ENCODE measurements at regions not wholly inside any gene's neighbourhood (a gene's known extent, or its start where the extent isn't known, plus 50 kb on each side); places are given as distances from the start of the nearest gene placed in this dataset.

DNA sequence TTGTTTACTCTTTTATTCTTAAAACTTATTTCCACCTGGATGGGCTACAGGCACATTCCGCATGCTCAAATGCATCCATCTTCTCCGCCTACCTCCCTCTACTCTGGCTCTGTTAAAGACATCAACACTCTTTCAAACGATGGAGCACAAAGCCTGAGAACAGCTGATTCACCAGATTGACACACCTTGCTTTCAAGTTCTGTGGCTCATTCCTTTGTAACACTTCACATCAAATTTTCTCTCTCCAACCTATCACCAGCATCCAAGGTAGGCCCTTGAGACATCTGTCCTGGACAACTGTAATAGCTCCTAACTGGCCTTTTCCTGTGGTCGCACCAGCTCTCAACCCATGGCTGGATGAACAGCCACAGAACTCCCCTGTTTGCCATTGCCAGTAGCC lies 274.5 kb downstream of the BCL11A start:
- no peak for ATAC-seq
- TF ChIP-seq TOX (CRISPR knock-in tag; IDR thresholded peaks at IDR 0.05; ENCODE audit: borderline replicate concordance), result no peak
- no peak for TF ChIP-seq GLIS3 (CRISPR knock-in tag; IDR thresholded peaks at IDR 0.05)
- TF ChIP-seq, protein P1, sequence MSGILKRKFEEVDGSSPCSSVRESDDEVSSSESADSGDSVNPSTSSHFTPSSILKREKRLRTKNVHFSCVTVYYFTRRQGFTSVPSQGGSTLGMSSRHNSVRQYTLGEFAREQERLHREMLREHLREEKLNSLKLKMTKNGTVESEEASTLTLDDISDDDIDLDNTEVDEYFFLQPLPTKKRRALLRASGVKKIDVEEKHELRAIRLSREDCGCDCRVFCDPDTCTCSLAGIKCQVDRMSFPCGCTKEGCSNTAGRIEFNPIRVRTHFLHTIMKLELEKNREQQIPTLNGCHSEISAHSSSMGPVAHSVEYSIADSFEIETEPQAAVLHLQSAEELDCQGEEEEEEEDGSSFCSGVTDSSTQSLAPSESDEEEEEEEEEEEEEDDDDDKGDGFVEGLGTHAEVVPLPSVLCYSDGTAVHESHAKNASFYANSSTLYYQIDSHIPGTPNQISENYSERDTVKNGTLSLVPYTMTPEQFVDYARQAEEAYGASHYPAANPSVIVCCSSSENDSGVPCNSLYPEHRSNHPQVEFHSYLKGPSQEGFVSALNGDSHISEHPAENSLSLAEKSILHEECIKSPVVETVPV (CRISPR knock-in tag; IDR thresholded peaks at IDR 0.05), result no peak
- TF ChIP-seq, protein P2, sequence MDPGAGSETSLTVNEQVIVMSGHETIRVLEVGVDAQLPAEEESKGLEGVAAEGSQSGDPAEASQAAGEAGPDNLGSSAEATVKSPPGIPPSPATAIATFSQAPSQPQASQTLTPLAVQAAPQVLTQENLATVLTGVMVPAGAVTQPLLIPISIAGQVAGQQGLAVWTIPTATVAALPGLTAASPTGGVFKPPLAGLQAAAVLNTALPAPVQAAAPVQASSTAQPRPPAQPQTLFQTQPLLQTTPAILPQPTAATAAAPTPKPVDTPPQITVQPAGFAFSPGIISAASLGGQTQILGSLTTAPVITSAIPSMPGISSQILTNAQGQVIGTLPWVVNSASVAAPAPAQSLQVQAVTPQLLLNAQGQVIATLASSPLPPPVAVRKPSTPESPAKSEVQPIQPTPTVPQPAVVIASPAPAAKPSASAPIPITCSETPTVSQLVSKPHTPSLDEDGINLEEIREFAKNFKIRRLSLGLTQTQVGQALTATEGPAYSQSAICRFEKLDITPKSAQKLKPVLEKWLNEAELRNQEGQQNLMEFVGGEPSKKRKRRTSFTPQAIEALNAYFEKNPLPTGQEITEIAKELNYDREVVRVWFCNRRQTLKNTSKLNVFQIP (CRISPR knock-in tag; IDR thresholded peaks at IDR 0.05; ENCODE audit: borderline replicate concordance, low read depth), result no peak
- TF ChIP-seq CSDC2 (CRISPR knock-in tag; IDR thresholded peaks at IDR 0.05), result no peak
- TF ChIP-seq PPARA (CRISPR knock-in tag; IDR thresholded peaks at IDR 0.05; ENCODE audit: borderline replicate concordance), result no peak
- no peak for TF ChIP-seq ZFP30 (CRISPR knock-in tag; IDR thresholded peaks at IDR 0.05)
- TF ChIP-seq ZNF565 (CRISPR knock-in tag; conservative IDR thresholded peaks at IDR 0.05; ENCODE audit: low read depth), result no peak
- TF ChIP-seq BACH2 (CRISPR knock-in tag; IDR thresholded peaks at IDR 0.05; ENCODE audit: borderline replicate concordance), result no peak
- TF ChIP-seq ESRRG (CRISPR knock-in tag; IDR thresholded peaks at IDR 0.05), result no peak
- no peak for TF ChIP-seq OSR1 (CRISPR knock-in tag; IDR thresholded peaks at IDR 0.05)

DNA sequence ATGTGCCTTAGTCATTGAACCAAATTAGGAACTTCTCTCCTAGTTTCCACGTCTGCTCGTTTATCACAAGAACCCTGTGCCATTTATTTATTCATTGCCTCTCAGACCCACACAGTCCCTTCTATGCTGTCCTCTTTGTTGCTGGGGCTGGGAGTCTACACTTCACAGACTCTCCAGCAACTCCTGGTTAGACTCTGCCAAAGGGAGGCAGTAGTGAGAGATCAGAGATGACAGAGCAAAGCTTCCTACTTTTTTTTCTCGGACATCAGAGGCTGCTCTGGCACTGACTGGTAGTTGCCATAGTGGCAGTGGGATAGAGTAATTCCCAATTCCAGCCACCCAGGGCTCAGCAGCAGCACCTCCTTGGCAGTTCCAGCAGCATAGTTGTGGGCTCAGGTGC lies 277.5 kb downstream of the BCL11A start:
- no peak for TF ChIP-seq OSR1 (CRISPR knock-in tag; IDR thresholded peaks at IDR 0.05)
- TF ChIP-seq, protein P3, sequence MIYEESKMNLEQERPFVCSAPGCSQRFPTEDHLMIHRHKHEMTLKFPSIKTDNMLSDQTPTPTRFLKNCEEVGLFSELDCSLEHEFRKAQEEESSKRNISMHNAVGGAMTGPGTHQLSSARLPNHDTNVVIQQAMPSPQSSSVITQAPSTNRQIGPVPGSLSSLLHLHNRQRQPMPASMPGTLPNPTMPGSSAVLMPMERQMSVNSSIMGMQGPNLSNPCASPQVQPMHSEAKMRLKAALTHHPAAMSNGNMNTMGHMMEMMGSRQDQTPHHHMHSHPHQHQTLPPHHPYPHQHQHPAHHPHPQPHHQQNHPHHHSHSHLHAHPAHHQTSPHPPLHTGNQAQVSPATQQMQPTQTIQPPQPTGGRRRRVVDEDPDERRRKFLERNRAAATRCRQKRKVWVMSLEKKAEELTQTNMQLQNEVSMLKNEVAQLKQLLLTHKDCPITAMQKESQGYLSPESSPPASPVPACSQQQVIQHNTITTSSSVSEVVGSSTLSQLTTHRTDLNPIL (CRISPR knock-in tag; IDR thresholded peaks at IDR 0.05; ENCODE audit: low read depth), result no peak
- TF ChIP-seq CSDC2 (CRISPR knock-in tag; IDR thresholded peaks at IDR 0.05), result no peak
- TF ChIP-seq RARB (CRISPR knock-in tag; IDR thresholded peaks at IDR 0.05), result no peak
- TF ChIP-seq PPARA (CRISPR knock-in tag; IDR thresholded peaks at IDR 0.05; ENCODE audit: borderline replicate concordance), result no peak
- no peak for TF ChIP-seq ZC3H10 (CRISPR knock-in tag; IDR thresholded peaks at IDR 0.05)
- TF ChIP-seq, protein P4, sequence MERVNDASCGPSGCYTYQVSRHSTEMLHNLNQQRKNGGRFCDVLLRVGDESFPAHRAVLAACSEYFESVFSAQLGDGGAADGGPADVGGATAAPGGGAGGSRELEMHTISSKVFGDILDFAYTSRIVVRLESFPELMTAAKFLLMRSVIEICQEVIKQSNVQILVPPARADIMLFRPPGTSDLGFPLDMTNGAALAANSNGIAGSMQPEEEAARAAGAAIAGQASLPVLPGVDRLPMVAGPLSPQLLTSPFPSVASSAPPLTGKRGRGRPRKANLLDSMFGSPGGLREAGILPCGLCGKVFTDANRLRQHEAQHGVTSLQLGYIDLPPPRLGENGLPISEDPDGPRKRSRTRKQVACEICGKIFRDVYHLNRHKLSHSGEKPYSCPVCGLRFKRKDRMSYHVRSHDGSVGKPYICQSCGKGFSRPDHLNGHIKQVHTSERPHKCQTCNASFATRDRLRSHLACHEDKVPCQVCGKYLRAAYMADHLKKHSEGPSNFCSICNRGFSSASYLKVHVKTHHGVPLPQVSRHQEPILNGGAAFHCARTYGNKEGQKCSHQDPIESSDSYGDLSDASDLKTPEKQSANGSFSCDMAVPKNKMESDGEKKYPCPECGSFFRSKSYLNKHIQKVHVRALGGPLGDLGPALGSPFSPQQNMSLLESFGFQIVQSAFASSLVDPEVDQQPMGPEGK (CRISPR knock-in tag; IDR thresholded peaks at IDR 0.05; ENCODE audit: borderline replicate concordance), result no peak
- TF ChIP-seq ZNF70 (CRISPR knock-in tag; IDR thresholded peaks at IDR 0.05), result no peak
- TF ChIP-seq, protein P5, sequence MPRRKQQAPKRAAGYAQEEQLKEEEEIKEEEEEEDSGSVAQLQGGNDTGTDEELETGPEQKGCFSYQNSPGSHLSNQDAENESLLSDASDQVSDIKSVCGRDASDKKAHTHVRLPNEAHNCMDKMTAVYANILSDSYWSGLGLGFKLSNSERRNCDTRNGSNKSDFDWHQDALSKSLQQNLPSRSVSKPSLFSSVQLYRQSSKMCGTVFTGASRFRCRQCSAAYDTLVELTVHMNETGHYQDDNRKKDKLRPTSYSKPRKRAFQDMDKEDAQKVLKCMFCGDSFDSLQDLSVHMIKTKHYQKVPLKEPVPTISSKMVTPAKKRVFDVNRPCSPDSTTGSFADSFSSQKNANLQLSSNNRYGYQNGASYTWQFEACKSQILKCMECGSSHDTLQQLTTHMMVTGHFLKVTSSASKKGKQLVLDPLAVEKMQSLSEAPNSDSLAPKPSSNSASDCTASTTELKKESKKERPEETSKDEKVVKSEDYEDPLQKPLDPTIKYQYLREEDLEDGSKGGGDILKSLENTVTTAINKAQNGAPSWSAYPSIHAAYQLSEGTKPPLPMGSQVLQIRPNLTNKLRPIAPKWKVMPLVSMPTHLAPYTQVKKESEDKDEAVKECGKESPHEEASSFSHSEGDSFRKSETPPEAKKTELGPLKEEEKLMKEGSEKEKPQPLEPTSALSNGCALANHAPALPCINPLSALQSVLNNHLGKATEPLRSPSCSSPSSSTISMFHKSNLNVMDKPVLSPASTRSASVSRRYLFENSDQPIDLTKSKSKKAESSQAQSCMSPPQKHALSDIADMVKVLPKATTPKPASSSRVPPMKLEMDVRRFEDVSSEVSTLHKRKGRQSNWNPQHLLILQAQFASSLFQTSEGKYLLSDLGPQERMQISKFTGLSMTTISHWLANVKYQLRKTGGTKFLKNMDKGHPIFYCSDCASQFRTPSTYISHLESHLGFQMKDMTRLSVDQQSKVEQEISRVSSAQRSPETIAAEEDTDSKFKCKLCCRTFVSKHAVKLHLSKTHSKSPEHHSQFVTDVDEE (CRISPR knock-in tag; IDR thresholded peaks at IDR 0.05), result no peak
- no peak for TF ChIP-seq ZFP3 (CRISPR knock-in tag; IDR thresholded peaks at IDR 0.05)
- no peak for TF ChIP-seq ZNF565 (CRISPR knock-in tag; conservative IDR thresholded peaks at IDR 0.05; ENCODE audit: low read depth)
- no peak for TF ChIP-seq ARNTL (CRISPR knock-in tag; IDR thresholded peaks at IDR 0.05; ENCODE audit: borderline replicate concordance, low read depth)
- no peak for TF ChIP-seq GLIS3 (CRISPR knock-in tag; IDR thresholded peaks at IDR 0.05)
- TF ChIP-seq, protein P1 (CRISPR knock-in tag; IDR thresholded peaks at IDR 0.05), result no peak
- TF ChIP-seq ZNF8 (CRISPR knock-in tag; IDR thresholded peaks at IDR 0.05), result no peak
- TF ChIP-seq, protein P2 (CRISPR knock-in tag; IDR thresholded peaks at IDR 0.05; ENCODE audit: borderline replicate concordance, low read depth), result no peak
- no peak for TF ChIP-seq SNAI2 (CRISPR knock-in tag; IDR thresholded peaks at IDR 0.05)
- ATAC-seq, result no peak
